ENCODE measurements at regions not wholly inside any gene's neighbourhood (a gene's known extent, or its start where the extent isn't known, plus 50 kb on each side); places are given as distances from the start of the nearest gene placed in this dataset.
"Not testable (repeated sequence)": the region's sequence is repeated elsewhere in the genome, so short reads cannot be mapped to it uniquely, and the experiment has no call there.

DNA sequence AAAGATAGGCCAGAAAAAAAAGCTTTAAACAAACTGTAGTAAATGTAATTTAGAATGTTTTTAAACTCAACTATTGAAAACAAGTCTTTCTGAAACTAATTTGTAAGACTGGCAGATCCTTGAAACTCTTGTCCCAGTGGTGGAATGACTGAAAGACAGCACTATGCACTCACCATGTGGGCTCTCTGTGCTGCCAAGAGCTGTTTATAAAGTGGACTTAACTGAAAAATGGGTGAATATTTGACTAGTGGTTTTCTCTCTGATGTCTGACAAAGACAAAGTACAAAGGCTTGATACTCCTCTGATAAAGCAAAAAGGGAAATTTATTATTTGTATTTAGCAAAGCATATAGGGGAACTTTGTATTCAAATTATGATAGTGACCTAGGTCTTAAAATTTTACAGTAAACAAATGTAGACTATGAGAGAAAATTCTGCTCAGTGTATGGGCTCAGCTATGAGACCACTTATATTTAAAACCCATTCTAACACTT is 635.4 kb downstream of the NR2F1-AS1 start:
- DNase-seq = peak in 2 of 58 donors; percentile 10 to 41

DNA sequence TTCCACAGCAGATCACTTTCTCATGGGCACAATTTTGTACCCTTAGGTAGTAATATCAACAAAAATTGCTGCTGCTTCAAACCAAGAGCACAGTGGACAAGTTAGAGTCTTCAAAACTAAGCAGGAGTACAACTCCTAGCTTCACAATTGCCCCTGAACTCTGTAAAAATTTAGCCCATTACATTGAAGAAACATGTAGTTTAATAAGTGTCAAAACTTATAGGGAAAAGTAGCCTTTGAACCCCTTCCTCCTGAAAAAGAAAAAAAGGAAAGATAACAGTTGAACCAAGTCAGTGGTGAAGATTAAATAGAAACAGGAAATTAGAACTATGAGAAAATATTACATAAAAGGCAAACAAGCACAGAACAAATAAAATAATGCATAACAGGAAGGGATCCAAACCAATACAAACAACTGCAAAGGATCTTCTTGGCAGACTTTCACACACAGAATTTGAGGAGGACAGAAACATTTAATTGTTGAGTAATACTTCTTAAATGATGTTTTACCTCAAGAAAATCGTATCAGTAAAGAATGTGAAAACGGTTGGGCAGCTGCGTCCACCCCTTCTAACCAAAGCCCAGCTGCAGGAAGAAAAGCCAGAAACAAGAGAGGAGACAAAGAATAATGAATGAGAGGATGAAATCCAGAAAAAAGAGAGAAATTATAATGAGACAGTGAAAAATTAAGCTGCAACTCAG is 636.0 kb downstream of the NR2F1-AS1 start:
- no peak for DNase-seq

DNA sequence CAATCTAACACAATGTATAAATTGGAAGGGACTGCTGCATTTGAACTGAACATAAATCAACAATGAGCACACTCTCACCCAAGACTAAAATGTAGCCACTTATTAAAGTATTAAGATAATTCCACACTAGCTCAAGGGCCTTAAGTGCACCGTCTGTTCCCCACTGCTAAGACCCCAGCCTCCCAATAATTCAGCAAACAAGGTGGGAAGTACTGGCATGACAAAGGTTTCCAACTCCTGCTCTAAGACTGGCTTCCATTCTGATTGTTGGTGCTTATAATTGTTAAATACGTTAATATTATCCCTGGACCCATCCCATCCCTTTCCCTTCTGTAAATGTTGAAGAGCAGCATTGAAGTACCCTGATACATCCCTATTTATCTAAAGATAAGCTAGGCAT is 636.7 kb downstream of the NR2F1-AS1 start:
- DNase-seq = no peak

DNA sequence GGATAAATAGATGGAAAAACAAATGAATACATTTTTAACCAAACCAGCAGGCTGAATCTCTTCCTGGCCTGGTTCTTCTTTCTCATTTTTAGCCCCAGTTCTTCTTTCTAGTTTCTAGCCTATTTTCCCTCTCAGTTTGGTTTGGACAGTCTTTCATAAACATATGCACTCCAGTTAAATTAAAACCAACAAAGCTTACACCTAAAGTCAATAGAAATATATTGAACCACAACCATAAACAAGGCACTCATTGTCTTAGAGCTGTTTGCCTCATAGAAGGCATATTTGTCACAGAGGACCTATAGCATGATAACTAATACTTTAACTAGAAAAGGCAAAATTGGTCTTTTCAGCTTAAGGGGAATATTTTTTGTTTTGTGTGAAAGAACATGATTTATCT is 638.3 kb downstream of the NR2F1-AS1 start:
- no peak for DNase-seq

DNA sequence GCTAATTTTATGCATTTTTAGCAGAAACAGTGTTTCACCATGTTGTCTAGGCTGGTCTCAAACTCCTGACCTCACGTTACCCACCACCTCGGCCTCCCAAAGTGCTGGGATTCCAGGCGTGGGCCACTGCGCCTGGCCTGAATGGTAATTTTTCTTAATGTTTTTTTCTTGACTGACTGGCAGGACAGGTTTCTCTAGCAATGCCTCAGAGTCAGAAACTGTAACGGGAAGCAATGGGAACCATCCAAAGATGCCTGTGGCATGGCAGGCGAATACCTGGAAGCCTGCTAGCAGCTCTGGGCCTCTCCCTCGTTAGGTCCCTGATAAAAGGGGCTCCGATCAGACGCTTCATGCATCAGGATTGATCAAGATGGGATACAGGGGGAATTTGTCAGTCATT is 639.2 kb downstream of the NR2F1-AS1 start:
- DNase-seq = no peak

DNA sequence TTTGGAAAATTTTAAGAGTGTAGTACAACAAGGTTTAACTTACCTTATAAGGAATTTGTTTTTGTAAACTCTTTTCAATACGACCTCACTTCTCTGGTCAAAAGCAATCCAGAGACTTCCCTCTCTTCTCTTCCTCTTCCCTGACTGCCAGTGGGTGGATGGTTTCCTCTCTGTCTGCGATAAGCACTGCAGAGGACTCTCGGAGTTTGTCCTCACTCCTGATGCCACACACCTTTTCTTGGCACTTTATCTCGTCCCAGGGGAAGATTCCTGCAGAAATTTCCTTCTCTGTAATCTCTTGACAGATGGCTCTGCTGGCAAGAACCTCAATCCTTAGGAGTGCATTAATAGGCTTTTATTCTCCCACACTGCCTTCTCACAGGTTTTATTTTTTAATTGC is 641.6 kb downstream of the NR2F1-AS1 start:
- DNase-seq = no peak

DNA sequence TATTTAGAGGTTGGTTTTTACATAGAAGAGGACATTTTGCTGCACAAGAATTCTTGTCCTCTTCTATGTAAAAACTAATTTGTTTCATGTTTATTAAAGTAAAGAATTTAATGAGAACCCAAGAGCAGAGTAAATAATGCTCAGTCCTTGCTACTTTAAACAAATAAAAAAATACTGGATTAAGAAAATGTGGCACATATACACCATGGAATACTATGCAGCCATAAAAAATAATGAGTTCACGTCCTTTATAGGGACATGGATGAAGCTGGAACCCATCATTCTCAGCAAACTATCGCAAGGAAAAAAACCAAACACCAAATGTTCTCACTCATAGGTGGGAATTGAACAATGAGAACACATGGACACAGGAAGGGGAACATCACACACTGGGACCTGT is 643.6 kb downstream of the NR2F1-AS1 start:
- DNase-seq = not testable (repeated sequence)

DNA sequence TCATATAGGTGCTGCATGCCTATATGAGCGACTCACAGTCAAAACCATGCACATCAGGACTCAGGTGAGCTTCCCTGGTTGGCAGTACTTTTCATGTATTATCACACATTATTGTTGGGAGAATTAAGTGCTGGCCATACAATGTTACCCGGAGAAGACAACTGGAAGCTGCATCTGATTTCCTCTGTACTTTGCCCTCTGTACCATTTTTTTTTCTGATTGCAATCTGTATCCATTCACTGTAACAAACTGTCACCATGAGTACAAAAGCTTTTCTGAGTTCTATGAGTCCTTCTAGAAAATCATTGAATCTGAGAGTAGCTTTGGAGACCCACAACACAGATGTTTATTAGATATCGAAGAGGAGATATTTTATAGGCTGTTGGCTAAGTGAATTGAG is 651.0 kb downstream of the NR2F1-AS1 start:
- DNase-seq = no peak

DNA sequence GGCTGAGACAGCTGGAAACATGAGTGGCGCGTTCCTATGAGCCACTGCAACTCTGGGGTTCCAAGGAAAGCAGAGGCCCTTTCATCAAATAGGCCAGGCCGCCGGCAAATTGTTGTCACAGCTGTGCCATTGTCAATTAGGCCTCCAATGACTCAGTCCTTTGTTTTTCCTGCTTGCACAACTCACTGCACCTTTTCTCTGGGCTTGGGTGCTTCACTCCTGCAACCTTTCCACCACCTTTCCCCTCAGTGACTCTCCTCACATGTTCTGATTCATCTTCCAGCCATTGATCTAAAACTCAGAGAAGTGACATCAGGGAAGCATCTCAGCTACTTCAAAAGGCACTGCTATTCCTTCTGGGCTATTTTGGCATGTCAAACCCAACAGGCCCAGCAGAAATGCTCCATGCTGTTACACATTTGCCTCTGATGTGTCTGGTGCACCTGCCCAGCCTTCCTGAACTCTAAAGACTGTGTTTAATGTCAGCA is 653.7 kb downstream of the NR2F1-AS1 start:
- peak in 12 of 58 donors; percentile 0 to 22 (median 8) for DNase-seq

DNA sequence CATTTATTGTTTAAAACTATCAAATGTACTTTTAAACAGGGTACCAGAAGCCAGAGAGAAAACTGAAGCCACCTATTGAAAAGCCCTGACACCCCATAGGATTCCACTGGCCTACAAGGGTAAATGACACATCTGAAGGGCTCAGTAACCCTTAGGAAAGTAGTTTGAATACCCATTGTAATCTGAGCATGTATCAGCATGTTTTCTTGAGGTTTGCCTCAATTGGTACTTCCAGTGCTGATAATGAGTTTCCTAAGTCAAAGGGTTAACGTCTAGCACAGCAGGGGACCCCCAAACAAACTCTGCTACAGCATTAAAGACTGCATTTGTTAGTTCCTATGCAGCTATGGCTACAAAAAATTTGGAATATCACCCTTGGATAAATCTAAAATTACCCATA is 657.1 kb downstream of the NR2F1-AS1 start:
- no peak for DNase-seq

DNA sequence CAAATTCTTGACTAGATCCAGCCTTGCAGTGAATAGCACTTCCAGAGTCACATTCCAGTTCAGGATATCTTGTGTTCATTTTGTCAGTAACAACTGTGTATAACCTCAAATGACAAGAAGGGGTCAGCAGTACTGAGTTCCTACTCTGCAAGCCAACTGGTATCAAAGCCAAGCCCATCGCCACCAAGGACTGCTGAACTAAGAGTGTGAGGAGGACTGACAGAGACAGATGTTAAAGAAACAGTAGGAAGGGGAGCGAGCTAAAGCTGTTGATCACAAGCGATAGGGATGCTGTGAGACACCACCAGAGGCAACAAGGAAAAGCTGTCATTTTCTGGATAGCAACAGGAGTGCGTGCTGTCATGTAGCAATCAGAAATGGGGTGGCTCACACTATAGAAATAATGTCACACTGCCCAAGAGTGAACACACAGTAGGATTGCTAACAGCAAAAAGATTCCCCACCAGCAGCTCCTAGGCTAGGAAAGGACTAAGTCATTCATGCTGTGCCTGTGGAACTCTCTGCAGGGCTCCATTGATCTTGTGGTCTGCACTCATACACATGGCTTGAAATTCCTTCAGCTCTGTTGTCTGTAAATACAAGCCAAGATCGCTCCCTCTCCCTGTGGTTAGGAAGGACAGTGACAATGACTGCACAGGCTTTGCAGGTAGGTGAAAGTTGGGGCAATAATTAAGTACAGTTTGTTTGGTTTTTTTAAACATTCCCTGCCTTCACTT is 658.6 kb downstream of the NR2F1-AS1 start:
- no peak for DNase-seq

DNA sequence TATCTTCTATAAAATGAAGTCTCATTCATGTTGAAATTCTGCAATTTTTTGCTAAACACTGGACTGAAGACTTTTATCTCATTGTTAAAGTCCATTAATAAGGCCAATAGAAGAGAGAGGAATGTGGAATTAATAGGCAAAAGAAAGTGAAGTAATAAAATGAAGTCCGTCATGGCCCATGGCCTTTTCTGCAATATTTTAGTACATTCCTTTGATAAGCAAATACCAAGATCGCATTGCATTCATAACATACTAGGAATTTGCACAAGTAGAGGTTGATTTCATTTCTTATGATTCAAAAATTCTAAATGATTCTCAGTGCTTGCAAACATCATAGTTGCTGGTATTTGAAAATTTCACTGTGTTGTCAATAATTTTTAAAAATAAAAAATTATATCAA is 664.0 kb downstream of the NR2F1-AS1 start:
- DNase-seq = no peak

DNA sequence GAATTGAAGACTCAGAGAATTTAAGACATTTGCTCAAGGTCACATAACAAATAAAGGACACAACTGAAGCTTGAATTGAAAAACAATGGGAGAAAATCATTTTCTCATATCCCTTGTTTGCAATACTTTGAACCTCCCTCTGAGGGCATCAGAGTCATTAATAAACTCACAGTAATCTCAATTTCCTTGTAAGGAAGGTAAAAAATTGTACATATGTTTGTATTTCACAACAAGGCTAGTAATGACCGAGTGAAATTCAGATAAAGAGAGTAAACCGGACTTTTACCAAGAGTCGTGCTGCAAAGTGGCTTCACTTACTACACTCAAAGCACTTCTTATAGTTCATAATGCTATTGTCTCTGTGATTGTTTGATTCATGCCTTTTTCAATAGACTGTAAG is 665.0 kb downstream of the NR2F1-AS1 start:
- no peak for DNase-seq

DNA sequence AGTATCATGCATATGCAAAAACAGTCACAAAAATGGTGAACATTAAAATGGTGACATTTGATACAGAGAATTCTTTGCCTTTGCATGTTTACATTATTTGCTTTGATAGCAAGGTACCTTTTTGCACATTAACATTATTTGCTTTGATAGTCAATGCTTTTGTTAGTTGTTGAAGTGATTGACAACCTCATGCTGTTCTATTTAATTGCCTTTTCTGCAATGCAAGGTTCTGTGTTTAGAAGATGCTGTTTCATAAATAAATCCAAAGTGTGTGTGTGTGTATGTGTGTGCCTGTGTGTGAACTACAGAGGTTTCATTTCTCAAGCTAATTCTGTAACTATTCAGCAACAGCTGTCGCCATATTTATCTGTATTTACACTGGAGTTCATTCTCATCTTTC is 668.7 kb downstream of the NR2F1-AS1 start:
- no peak for DNase-seq

DNA sequence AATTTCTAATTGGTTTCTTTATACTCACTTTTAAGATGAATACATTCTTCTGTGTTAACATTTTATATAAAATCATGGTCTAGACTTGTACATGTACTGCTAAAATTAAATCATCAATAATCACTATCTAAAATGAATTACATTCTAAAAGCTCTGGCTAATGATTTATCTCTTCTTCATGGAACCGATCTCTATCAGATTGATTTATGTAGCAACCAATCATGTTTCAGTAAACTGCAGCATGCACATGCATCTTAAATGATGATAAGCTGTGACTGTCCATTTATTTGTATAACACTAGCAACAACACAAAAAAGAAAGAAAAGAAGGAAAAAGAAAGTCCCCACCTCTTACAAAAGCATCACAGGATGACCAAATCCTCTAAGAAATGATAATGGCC is 669.2 kb downstream of the NR2F1-AS1 start:
- DNase-seq = no peak

DNA sequence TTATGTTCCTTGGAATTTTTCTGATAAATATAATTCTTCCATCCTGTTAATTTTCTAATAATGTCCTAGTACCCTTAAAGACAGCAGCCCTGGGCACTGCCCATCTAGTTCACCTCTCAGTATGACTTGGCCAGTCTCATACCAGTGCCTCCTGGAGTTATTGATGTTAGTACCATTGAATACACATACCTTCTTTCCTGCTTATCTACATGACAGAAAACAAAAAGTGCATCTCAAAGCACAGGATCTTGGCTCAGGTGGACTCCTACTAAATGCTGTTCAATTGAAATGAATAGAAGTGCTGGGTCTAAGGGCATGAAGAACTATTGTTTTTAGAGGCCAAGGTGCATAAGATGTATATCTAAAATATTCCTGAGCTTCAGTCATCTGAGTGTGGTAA is 669.7 kb downstream of the NR2F1-AS1 start:
- no peak for DNase-seq

DNA sequence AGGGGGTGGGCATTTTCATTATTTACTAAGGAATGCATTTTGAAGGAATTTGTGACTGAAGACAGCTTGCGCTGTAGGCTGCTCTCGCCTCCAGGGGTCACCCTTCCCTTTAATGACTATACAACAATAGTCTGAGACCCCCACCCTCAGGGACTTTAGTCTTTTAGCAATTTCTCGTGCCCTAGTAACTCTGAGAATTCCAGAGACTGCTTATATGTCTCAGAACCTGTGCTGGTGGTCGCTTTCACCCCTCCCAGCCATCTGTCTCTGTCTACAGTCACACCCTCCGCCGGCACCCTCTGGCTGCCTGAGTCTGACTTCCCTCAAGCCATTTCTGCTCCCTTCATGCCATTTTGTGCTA is 671.4 kb downstream of the NR2F1-AS1 start:
- no peak for DNase-seq

DNA sequence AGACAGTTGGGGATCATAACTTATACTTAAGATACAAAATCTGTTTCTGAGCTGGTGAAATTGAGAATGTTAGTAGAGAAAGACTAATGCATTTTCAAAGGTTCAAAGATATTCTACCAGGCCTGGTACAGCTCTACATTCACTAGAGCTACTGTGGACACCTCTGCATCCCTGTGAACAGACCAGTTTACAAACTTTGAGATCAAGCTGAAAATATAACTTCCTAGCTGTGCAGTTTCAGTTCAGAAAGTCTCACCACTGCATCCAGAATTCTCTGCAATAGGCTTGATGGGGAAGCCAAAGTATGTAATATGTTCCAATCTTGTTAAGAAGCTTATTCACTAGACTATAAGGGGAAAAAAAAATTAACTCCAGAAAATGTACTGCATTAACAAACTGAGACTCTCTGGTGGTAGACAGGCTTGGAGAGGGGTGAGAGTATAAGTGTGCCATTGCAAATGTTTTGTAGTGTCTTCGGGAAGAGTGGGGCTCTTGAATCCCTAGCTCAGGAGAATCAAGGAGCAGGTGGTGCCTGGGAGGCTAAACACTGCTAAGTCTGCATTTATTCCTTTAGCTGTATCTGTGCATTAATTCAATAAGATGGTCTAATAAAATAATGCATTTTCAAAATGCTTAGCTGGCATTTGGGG is 671.9 kb downstream of the NR2F1-AS1 start:
- no peak for DNase-seq

DNA sequence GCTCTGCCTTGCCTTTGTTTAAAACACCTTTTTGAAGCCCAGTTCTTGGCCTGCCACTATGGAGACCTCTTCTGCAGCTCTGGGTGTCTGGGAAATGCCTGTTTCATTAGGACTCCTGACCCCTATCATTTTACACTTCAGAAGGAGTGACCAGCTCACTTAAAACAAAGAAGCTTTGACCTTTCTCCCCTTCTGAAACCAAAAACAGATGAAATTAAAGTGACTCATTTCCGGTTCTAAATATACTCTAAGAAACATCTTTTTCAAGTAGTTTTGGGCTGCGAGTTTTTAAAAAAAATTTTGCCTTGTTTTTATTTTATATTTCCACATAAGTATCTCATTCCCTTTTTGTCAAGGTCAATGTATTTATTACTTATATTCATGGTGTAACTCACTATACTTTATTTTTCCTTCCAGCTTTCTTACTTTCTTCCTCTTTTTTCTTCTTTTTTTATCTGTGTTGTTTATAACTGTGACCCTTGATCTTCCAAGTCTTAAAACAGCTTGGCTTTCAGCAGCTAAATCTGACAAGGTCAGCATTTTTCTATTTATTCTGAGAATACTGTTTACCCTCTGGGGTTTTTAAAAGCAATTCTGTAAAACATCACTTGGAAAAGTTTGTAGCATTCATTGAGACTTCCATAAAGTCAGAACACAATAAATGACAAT is 672.9 kb downstream of the NR2F1-AS1 start:
- no peak for DNase-seq

DNA sequence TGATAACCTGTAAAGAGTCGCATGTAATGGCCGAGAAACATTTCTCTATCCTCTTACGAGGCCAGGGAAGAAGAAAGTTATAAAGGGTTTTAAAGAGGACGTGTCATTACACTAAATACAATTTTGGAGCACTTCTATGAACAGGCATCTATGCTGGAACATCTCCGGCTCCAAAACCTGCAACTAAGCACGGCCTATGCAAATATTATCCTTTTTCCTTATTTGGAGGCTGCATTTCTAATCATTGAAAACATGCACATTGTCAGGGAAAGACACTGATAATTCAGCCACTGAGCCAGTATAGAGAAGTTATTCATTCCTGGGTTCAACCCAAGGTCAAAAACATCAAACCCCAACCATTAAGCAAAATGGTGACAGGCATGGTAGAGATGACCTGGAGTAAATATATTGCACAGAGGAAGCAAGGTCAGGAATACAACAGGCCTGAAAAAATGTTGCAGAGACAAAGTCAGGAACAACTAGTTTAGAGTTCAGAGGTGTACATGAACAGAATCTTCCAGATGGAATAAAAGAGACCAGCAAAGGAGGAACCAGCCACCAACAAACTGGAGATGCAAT is 674.1 kb downstream of the NR2F1-AS1 start:
- DNase-seq = no peak

DNA sequence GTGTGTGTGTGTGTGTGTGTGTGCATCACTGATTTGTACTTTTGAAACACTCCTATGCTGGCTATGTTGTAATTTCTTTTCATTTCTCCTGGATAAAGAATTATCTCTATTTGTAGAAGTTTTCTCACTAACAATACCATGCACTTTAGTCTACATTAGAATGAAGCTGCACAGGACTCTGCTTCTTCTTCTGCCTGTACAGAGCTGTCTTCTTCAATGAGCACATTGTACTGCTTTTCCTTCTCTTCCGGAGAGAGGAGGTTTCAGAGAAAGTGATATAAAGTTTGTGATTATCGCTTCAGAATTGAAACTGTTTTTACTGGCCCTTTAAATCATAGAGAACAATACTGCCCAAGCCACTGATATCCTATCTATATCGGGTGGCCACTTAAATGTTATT is 677.0 kb downstream of the NR2F1-AS1 start:
- DNase-seq = no peak
